ENCODE measurements at regions not wholly inside any gene's neighbourhood (a gene's known extent, or its start where the extent isn't known, plus 50 kb on each side); places are given as distances from the start of the nearest gene placed in this dataset.

GRCh38 chr17:77366206-77366557, 225.4 kb downstream of the SEC14L1 start:
- Histone ChIP-seq H3K27me3 (no peaks in the 10 kb centered on the region), H3K36me3 (no peaks in the 10 kb centered on the region), H3K27ac (peak overlapping the region; percentile 32 to 84 (median 81)), H3K4me3 (peak overlapping the region in 1 of 4 donors; percentile 0), H3K9me3 (no peaks in the 10 kb centered on the region), H3K4me1 (peaks cover 54 to 74% (median 63%) of the 10 kb centered on the region in 4 donors)
- intact Hi-C loops (cut with DNase I; ENCODE audit: low total_unique reads) = no loop called here
- TF ChIP-seq POLR2AphosphoS5 (IDR thresholded peaks at IDR 0.05) (no peak), POLR2A (IDR thresholded peaks at IDR 0.05) (no peak), CTCF (IDR thresholded peaks at IDR 0.05) (no peak), EP300 (IDR thresholded peaks at IDR 0.05) (no peak)
- DNase-seq = no peak
- 29 to 40% (median 33%) methylated on average over 5 of the region's 5 CpGs for WGBS, 5 donors

GRCh38 chr17:77366558-77367245, 225.9 kb downstream of the SEC14L1 start:
- no peaks in the 10 kb centered on the region for H3K9me3 ChIP-seq
- peak overlapping the region; percentile 32 to 84 (median 81) for H3K27ac ChIP-seq
- TF ChIP-seq CTCF (IDR thresholded peaks at IDR 0.05) = no peak
- TF ChIP-seq POLR2A (IDR thresholded peaks at IDR 0.05) = no peak
- TF ChIP-seq EP300 (IDR thresholded peaks at IDR 0.05) = no peak
- no peak for TF ChIP-seq POLR2AphosphoS5 (IDR thresholded peaks at IDR 0.05)
- DNase-seq = peak in 1 of 2 donors; percentile 81
- H3K27me3 ChIP-seq = no peaks in the 10 kb centered on the region
- WGBS, 5 donors = 20 to 45% (median 23%) methylated on average over 7 to 8 of the region's 8 CpGs
- H3K4me1 ChIP-seq = peaks cover 59 to 79% (median 68%) of the 10 kb centered on the region in 4 donors
- no peak overlapping the region for H3K4me3 ChIP-seq
- intact Hi-C loops (cut with DNase I; ENCODE audit: low total_unique reads) = no loop called here
- no peaks in the 10 kb centered on the region for H3K36me3 ChIP-seq

- peaks cover 59 to 79% (median 71%) of the 10 kb centered on the region in 4 donors for H3K4me1 ChIP-seq
- no peak overlapping the region for H3K4me3 ChIP-seq
- peak in 1 of 2 donors; percentile 11 for DNase-seq
- TF ChIP-seq POLR2AphosphoS5 (IDR thresholded peaks at IDR 0.05) (no peak), EP300 (IDR thresholded peaks at IDR 0.05) (no peak), POLR2A (IDR thresholded peaks at IDR 0.05) (no peak)
- WGBS, 5 donors = 87 to 92% (median 90%) methylated on average over 11 to 13 of the region's 13 CpGs
- peak overlapping the region in 4 of 5 donors; percentile 93 to 98 (median 94) for H3K27ac ChIP-seq
- H3K27me3 ChIP-seq = no peaks in the 10 kb centered on the region
- no peaks in the 10 kb centered on the region for H3K9me3 ChIP-seq
- H3K36me3 ChIP-seq = no peaks in the 10 kb centered on the region
- intact Hi-C loops (cut with DNase I; ENCODE audit: low total_unique reads) = no loop called here
Observed at GRCh38 chr17:77369544-77369971, 228.8 kb downstream of the SEC14L1 start.

- Histone ChIP-seq H3K36me3 (no peaks in the 10 kb centered on the region), H3K9me3 (no peaks in the 10 kb centered on the region), H3K4me3 (no peak overlapping the region), H3K27me3 (no peaks in the 10 kb centered on the region), H3K27ac (peak overlapping the region in 4 of 5 donors; percentile 93 to 98 (median 94)), H3K4me1 (peaks cover 59 to 79% (median 71%) of the 10 kb centered on the region in 4 donors)
- intact Hi-C loops (cut with DNase I; ENCODE audit: low total_unique reads) = no loop called here
- 67 to 80% (median 79%) methylated on average over 5 of the region's 5 CpGs for WGBS, 5 donors
- TF ChIP-seq POLR2AphosphoS5 (IDR thresholded peaks at IDR 0.05) (no peak), CTCF (IDR thresholded peaks at IDR 0.05) (no peak), EP300 (IDR thresholded peaks at IDR 0.05) (no peak), POLR2A (IDR thresholded peaks at IDR 0.05) (no peak)
- DNase-seq = peak in 1 of 2 donors; percentile 12
Observed at GRCh38 chr17:77370586-77370985, 229.8 kb downstream of the SEC14L1 start.

All from stomach (tissue), 8 donors.